HL-60 (cell line): ENCODE measurements at regions not wholly inside any gene's neighbourhood (a gene's known extent, or its start where the extent isn't known, plus 50 kb on each side); places are given as distances from the start of the nearest gene placed in this dataset.

ENCODE experiments used
- CTCF ChIP-seq: IDR thresholded peaks from one replicate; pipeline ENCODE4 v1.5.1; 2011; ENCODE audit warnings: low read length, control low read depth, inconsistent platforms; ENCODE audit not compliant: insufficient read depth
- GABPA ChIP-seq: IDR thresholded peaks from 2 replicates; pipeline ENCODE4 v1.6.1; 2012; ENCODE audit warnings: low read depth
- POLR2AphosphoS5 ChIP-seq: IDR thresholded peaks from 2 replicates; pipeline ENCODE4 v1.6.1; 2012; ENCODE audit warnings: low read depth
- REST ChIP-seq: IDR thresholded peaks from 2 replicates; pipeline ENCODE4 v1.6.1; 2012; ENCODE audit warnings: low read depth; ENCODE audit not compliant: insufficient replicate concordance
- SPI1 ChIP-seq: IDR thresholded peaks from 2 replicates; pipeline ENCODE4 v1.6.1; 2012; ENCODE audit warnings: low read depth, mild to moderate bottlenecking, borderline replicate concordance

GRCh38 chr11:116556483-116556882 lies 216.3 kb downstream of the BUD13 start:
- TF ChIP-seq CTCF (no peak), POLR2AphosphoS5 (no peak), REST (no peak), SPI1 (no peak), GABPA (no peak)
